Mammary epithelial cell (primary cell): ENCODE measurements at regions not wholly inside any gene's neighbourhood (a gene's known extent, or its start where the extent isn't known, plus 50 kb on each side); places are given as distances from the start of the nearest gene placed in this dataset.

Source experiments
- CTCF ChIP-seq, 2 donors: IDR thresholded peaks in 1 of 2; conservative IDR thresholded peaks in 1 of 2; 2 replicates each; pipeline ENCODE4 v1.5.1; 2011 to 2012; ENCODE audit warnings: inconsistent platforms in 2 of 2, low read length in 2 of 2, mild to moderate bottlenecking in 2 of 2, control low read depth in 1 of 2, low read depth in 1 of 2; ENCODE audit not compliant: insufficient read depth in 1 of 2; ENCODE audit errors: extremely low read depth in 1 of 2
- EZH2 ChIP-seq: IDR thresholded peaks from 2 replicates; pipeline ENCODE4 v1.6.1; 2012; ENCODE audit warnings: low read length, inconsistent platforms, borderline replicate concordance

- TF ChIP-seq EZH2 (no peak), CTCF (conservative IDR thresholded peaks at IDR 0.05 in 1 of 2, IDR thresholded peaks at IDR 0.05 in 1 of 2; ENCODE audit: extremely low read depth in 1 of 2, insufficient read depth in 1 of 2, low read depth in 1 of 2, low read length in 2 of 2) (no peak)
Observed at GRCh38 chr14:78091361-78091760, 78.8 kb upstream of the NRXN3 start.
